ENCODE measurements at regions not wholly inside any gene's neighbourhood (a gene's known extent, or its start where the extent isn't known, plus 50 kb on each side); places are given as distances from the start of the nearest gene placed in this dataset.

DNA sequence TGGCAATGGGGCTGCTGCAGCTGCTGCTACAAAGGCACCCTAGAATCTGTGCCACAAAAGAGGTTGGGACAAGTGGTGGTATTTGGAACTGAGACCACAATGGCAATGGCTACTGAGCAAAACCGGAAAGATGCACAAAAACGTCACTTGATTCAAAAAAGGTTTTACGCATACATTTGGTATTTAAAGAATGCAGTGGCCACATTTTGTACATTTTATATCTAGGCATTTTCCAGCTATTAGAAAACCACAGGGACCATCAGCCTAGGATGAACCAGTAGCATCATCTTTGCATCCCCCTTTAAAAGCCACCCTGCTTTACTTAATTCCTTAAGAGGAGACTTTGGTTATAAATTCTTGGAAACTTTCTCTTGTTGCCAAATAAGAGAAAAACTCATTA lies 104.8 kb upstream of the CXCL13 start:
- TF ChIP-seq, protein P1, sequence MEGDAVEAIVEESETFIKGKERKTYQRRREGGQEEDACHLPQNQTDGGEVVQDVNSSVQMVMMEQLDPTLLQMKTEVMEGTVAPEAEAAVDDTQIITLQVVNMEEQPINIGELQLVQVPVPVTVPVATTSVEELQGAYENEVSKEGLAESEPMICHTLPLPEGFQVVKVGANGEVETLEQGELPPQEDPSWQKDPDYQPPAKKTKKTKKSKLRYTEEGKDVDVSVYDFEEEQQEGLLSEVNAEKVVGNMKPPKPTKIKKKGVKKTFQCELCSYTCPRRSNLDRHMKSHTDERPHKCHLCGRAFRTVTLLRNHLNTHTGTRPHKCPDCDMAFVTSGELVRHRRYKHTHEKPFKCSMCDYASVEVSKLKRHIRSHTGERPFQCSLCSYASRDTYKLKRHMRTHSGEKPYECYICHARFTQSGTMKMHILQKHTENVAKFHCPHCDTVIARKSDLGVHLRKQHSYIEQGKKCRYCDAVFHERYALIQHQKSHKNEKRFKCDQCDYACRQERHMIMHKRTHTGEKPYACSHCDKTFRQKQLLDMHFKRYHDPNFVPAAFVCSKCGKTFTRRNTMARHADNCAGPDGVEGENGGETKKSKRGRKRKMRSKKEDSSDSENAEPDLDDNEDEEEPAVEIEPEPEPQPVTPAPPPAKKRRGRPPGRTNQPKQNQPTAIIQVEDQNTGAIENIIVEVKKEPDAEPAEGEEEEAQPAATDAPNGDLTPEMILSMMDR (IDR thresholded peaks at IDR 0.05; ENCODE audit: insufficient read depth in 1 of 2, low read depth in 1 of 2, low read length in 1 of 2, severe bottlenecking in 1 of 2, unreplicated experiment in 1 of 2), result no peak
- Histone ChIP-seq H3K36me3 (ENCODE audit: control insufficient read depth, insufficient read depth, low read length) (no peaks in the 10 kb centered on the region), H3K9me3 (no peaks in the 10 kb centered on the region), H3K4me3 (ENCODE audit: low read depth, low read length) (no peak overlapping the region), H3K27me3 (replicated peaks; ENCODE audit: control insufficient read depth, insufficient read depth, low read length) (no peaks in the 10 kb centered on the region), H3K4me1 (no peaks in the 10 kb centered on the region)
- Mint-ChIP-seq H3K36me3 (ENCODE audit: insufficient read depth, unreplicated experiment) (no peaks in the 10 kb centered on the region), H3K27ac (ENCODE audit: unreplicated experiment) (no peak overlapping the region), H3K4me3 (ENCODE audit: unreplicated experiment) (no peak overlapping the region), H3K4me1 (ENCODE audit: low read depth, unreplicated experiment) (no peaks in the 10 kb centered on the region), H3K9me3 (ENCODE audit: unreplicated experiment) (no peaks in the 10 kb centered on the region), H3K27me3 (ENCODE audit: insufficient read depth, unreplicated experiment) (peaks cover 5% of the 10 kb centered on the region)
- BruUV-seq (replicated peaks), result no TSS peak
- no peak for DNase-seq
- ChIA-PET POLR2A (no interaction called here), CTCF (no interaction called here)
- intact Hi-C loops (cut with micrococcal nuclease; ENCODE audit: unreplicated experiment), result no loop called here

DNA sequence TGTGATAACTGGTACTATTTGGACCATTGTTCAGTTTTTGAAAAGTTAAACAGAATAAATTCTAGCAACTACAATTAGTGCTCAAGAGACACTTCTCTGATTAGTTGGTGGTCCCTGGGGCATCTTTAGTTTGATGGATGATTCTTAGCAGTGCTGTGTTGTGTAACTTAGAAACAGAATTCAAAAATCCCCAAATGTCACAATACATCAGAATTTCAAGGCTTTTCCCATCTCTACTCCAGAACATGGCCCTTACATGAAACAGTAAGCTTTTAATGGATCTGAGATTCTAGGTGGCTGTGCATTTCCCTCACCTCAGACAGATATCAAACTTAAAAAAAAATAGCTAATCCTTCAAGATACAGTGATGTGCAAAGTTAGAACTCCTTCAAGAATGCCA lies 104.4 kb upstream of the CXCL13 start:
- no peaks in the 10 kb centered on the region for H3K27me3 ChIP-seq (replicated peaks; ENCODE audit: control insufficient read depth, insufficient read depth, low read length)
- H3K4me1 Mint-ChIP-seq (ENCODE audit: low read depth, unreplicated experiment), result no peaks in the 10 kb centered on the region
- H3K9me3 Mint-ChIP-seq (ENCODE audit: unreplicated experiment), result no peaks in the 10 kb centered on the region
- TF ChIP-seq, protein P1 (IDR thresholded peaks at IDR 0.05; ENCODE audit: insufficient read depth in 1 of 2, low read depth in 1 of 2, low read length in 1 of 2, severe bottlenecking in 1 of 2, unreplicated experiment in 1 of 2), result no peak
- H3K36me3 ChIP-seq (ENCODE audit: control insufficient read depth, insufficient read depth, low read length), result no peaks in the 10 kb centered on the region
- no TSS peak for BruUV-seq (replicated peaks)
- no peaks in the 10 kb centered on the region for H3K36me3 Mint-ChIP-seq (ENCODE audit: insufficient read depth, unreplicated experiment)
- H3K4me3 Mint-ChIP-seq (ENCODE audit: unreplicated experiment), result no peak overlapping the region
- intact Hi-C loops (cut with micrococcal nuclease; ENCODE audit: unreplicated experiment), result no loop called here
- ChIA-PET POLR2A (no interaction called here), CTCF (no interaction called here)
- DNase-seq, result no peak
- H3K27ac Mint-ChIP-seq (ENCODE audit: unreplicated experiment), result no peak overlapping the region
- H3K27me3 Mint-ChIP-seq (ENCODE audit: insufficient read depth, unreplicated experiment), result peaks cover 5% of the 10 kb centered on the region
- no peaks in the 10 kb centered on the region for H3K4me1 ChIP-seq
- no peak overlapping the region for H3K4me3 ChIP-seq (ENCODE audit: low read depth, low read length)
- no peaks in the 10 kb centered on the region for H3K9me3 ChIP-seq

DNA sequence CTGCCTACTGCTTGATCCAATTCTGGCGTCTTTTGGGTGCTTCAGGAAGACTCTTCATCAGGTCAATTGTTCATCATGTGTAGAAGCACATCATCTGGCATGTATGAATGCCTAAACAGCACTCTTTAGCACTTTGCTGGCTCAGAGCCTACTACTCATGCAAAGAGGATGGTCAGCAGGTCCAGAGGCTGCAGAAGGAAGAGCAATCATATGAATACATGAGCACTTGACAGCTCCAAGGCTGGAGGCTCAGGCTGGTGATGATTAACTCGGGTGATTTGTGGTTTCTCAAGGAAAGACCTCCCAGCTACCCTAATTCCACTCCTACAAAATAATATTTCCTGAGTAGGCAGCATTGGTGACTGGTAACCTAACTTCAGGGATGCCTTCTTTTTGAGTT lies 103.8 kb upstream of the CXCL13 start:
- ChIA-PET CTCF (no interaction called here), POLR2A (no interaction called here)
- Mint-ChIP-seq H3K36me3 (ENCODE audit: insufficient read depth, unreplicated experiment) (no peaks in the 10 kb centered on the region), H3K4me3 (ENCODE audit: unreplicated experiment) (no peak overlapping the region), H3K27me3 (ENCODE audit: insufficient read depth, unreplicated experiment) (peaks cover 4% of the 10 kb centered on the region), H3K9me3 (ENCODE audit: unreplicated experiment) (no peaks in the 10 kb centered on the region), H3K4me1 (ENCODE audit: low read depth, unreplicated experiment) (no peaks in the 10 kb centered on the region), H3K27ac (ENCODE audit: unreplicated experiment) (no peak overlapping the region)
- Histone ChIP-seq H3K4me1 (no peaks in the 10 kb centered on the region), H3K27me3 (replicated peaks; ENCODE audit: control insufficient read depth, insufficient read depth, low read length) (no peaks in the 10 kb centered on the region), H3K36me3 (ENCODE audit: control insufficient read depth, insufficient read depth, low read length) (no peaks in the 10 kb centered on the region), H3K9me3 (no peaks in the 10 kb centered on the region), H3K4me3 (ENCODE audit: low read depth, low read length) (no peak overlapping the region)
- intact Hi-C loops (cut with micrococcal nuclease; ENCODE audit: unreplicated experiment), result no loop called here
- no peak for DNase-seq
- TF ChIP-seq, protein P1 (IDR thresholded peaks at IDR 0.05; ENCODE audit: insufficient read depth in 1 of 2, low read depth in 1 of 2, low read length in 1 of 2, severe bottlenecking in 1 of 2, unreplicated experiment in 1 of 2), result no peak
- BruUV-seq (replicated peaks), result no TSS peak
